Naive thymus-derived CD4-positive, alpha-beta T cell (primary cell): ENCODE measurements at regions not wholly inside any gene's neighbourhood (a gene's known extent, or its start where the extent isn't known, plus 50 kb on each side); places are given as distances from the start of the nearest gene placed in this dataset.

Experiments
- ATAC-seq: fragments of 150-1000 bp; cut with Tn5 transposase; 2 replicates; pipeline ENCODE4 v1.10.0; 2021; ENCODE audit warnings: mild to moderate bottlenecking, moderate library complexity
- CTCF ChIA-PET: fragments of 350-600 bp; sonication (Branson Sonifier 250); formaldehyde crosslinking; loops from one replicate; lab custom pipeline; 2021; ENCODE audit warnings: antibody characterized with exemption; lab: Charles Lee
- POLR2A ChIA-PET: fragments of 350-600 bp; sonication (Branson Sonifier 250); formaldehyde crosslinking; loops from one replicate; lab custom pipeline; 2021; ENCODE audit warnings: antibody characterized with exemption, inconsistent platforms; lab: Charles Lee
- DNase-seq, 9 donors: peaks; one replicate each; pipeline versions ENCODE4 v3.0.0 to v3.0.0-alpha.2; 2020 to 2022; ENCODE audit warnings: mixed read lengths in 1 of 9
- H3K27ac ChIP-seq: one replicate; pipeline ENCODE4 v1.7.0; 2013; ENCODE audit warnings: mild to moderate bottlenecking, low read depth, low read length, moderate library complexity
- H3K27me3 ChIP-seq, 2 donors: one replicate each; pipeline ENCODE4 v1.7.0; 2013; ENCODE audit warnings: low read length in 2 of 2, mild to moderate bottlenecking in 2 of 2, moderate library complexity in 2 of 2; ENCODE audit not compliant: control insufficient read depth in 2 of 2, insufficient read depth in 2 of 2
- H3K36me3 ChIP-seq, 3 experiments: 1 replicate in 2 of 3; 2 replicates in 1 of 3; pipeline ENCODE4 v1.7.0; 2013; ENCODE audit warnings: low read length in 3 of 3, mild to moderate bottlenecking in 3 of 3, moderate library complexity in 1 of 3; ENCODE audit not compliant: insufficient read depth in 3 of 3, control insufficient read depth in 2 of 3
- H3K4me1 ChIP-seq, 2 donors: one replicate each; pipeline ENCODE4 v1.7.0; 2013; ENCODE audit warnings: low read length in 2 of 2, mild to moderate bottlenecking in 2 of 2, moderate library complexity in 1 of 2; ENCODE audit not compliant: control insufficient read depth in 2 of 2, insufficient read depth in 2 of 2
- H3K4me3 ChIP-seq: 2 replicates; pipeline ENCODE4 v1.7.0; 2013; ENCODE audit warnings: mild to moderate bottlenecking, low read length
- H3K9me3 ChIP-seq, 3 experiments: 1 replicate in 2 of 3; 2 replicates in 1 of 3; pipeline ENCODE4 v1.7.0; 2013; ENCODE audit warnings: low read length in 3 of 3; ENCODE audit not compliant: control insufficient read depth in 2 of 3
- H3K27ac Mint-ChIP-seq, 9 donors: one replicate each; pipeline ENCODE4 v1.8.0; 2020 to 2022; ENCODE audit warnings: mixed read lengths in 9 of 9, mild to moderate bottlenecking in 8 of 9, moderate library complexity in 5 of 9, inconsistent platforms in 2 of 9
- H3K27me3 Mint-ChIP-seq, 5 donors: one replicate each; pipeline ENCODE4 v1.8.0; 2021 to 2022; ENCODE audit warnings: mixed read lengths in 5 of 5, mild to moderate bottlenecking in 1 of 5
- H3K36me3 Mint-ChIP-seq, 5 donors: one replicate each; pipeline ENCODE4 v1.8.0; 2020 to 2022; ENCODE audit warnings: mixed read lengths in 5 of 5, mild to moderate bottlenecking in 3 of 5, inconsistent platforms in 1 of 5
- H3K4me1 Mint-ChIP-seq, 7 donors: one replicate each; pipeline ENCODE4 v1.8.0; 2020 to 2022; ENCODE audit warnings: mixed read lengths in 7 of 7, mild to moderate bottlenecking in 3 of 7, inconsistent platforms in 1 of 7
- H3K4me3 Mint-ChIP-seq, 10 donors: one replicate each; pipeline ENCODE4 v1.8.0; 2020 to 2022; ENCODE audit warnings: mild to moderate bottlenecking in 10 of 10, mixed read lengths in 10 of 10, moderate library complexity in 6 of 10, inconsistent platforms in 2 of 10
- H3K9me3 Mint-ChIP-seq, 11 donors: one replicate each; pipeline ENCODE4 v1.8.0; 2020 to 2022; ENCODE audit warnings: mixed read lengths in 11 of 11, mild to moderate bottlenecking in 4 of 11, inconsistent platforms in 1 of 11, moderate library complexity in 1 of 11
- intact Hi-C, 2 donors: fragments of 100-400 bp; cut with micrococcal nuclease; formaldehyde crosslinking; loops; one replicate each; pipeline ENCODE4 v1.15.1; 2023

- intact Hi-C loops, result no loop called here
- ChIA-PET POLR2A (no interaction called here), CTCF (no interaction called here)
Observed at GRCh38 chr5:15447209-15447608, 52.8 kb upstream of the FBXL7 start.

GRCh38 chr5:15446552-15446951 is 53.4 kb upstream of the FBXL7 start:
- no peak overlapping the region for H3K27ac ChIP-seq
- H3K4me1 ChIP-seq, result no peaks in the 10 kb centered on the region
- DNase-seq (no peak), ATAC-seq (no peak)
- Mint-ChIP-seq H3K4me1 (no peaks in the 10 kb centered on the region), H3K36me3 (no peaks in the 10 kb centered on the region), H3K4me3 (no peak overlapping the region), H3K9me3 (peaks cover 0 to 15% (median 8%) of the 10 kb centered on the region in 11 donors), H3K27me3 (no peaks in the 10 kb centered on the region), H3K27ac (no peak overlapping the region)
- intact Hi-C loops, result no loop called here
- no peaks in the 10 kb centered on the region for H3K27me3 ChIP-seq
- ChIA-PET POLR2A (no interaction called here), CTCF (no interaction called here)
- no peaks in the 10 kb centered on the region for H3K36me3 ChIP-seq
- H3K9me3 ChIP-seq, result no peaks in the 10 kb centered on the region
- no peak overlapping the region for H3K4me3 ChIP-seq

More at GRCh38 chr5:15447209-15447608, 52.8 kb upstream of the FBXL7 start:
- Histone ChIP-seq H3K4me3 (no peak overlapping the region), H3K36me3 (no peaks in the 10 kb centered on the region), H3K4me1 (no peaks in the 10 kb centered on the region), H3K9me3 (no peaks in the 10 kb centered on the region), H3K27ac (no peak overlapping the region), H3K27me3 (no peaks in the 10 kb centered on the region)
- no peaks in the 10 kb centered on the region for H3K36me3 Mint-ChIP-seq
- H3K4me1 Mint-ChIP-seq, result no peaks in the 10 kb centered on the region
- H3K9me3 Mint-ChIP-seq, result peaks cover 0 to 16% (median 8%) of the 10 kb centered on the region in 11 donors
- ATAC-seq, result no peak
- DNase-seq, result no peak
- H3K4me3 Mint-ChIP-seq, result no peak overlapping the region
- H3K27ac Mint-ChIP-seq, result no peak overlapping the region
- no peaks in the 10 kb centered on the region for H3K27me3 Mint-ChIP-seq

- Histone ChIP-seq H3K4me3 (no peak overlapping the region), H3K36me3 (no peaks in the 10 kb centered on the region), H3K4me1 (no peaks in the 10 kb centered on the region), H3K27me3 (no peaks in the 10 kb centered on the region), H3K9me3 (no peaks in the 10 kb centered on the region), H3K27ac (no peak overlapping the region)
- Mint-ChIP-seq H3K4me1 (no peaks in the 10 kb centered on the region), H3K27me3 (no peaks in the 10 kb centered on the region), H3K4me3 (no peak overlapping the region), H3K27ac (no peak overlapping the region), H3K9me3 (peaks cover 0 to 25% (median 8%) of the 10 kb centered on the region in 11 donors), H3K36me3 (no peaks in the 10 kb centered on the region)
- ChIA-PET POLR2A (no interaction called here), CTCF (no interaction called here)
- intact Hi-C loops, result no loop called here
- DNase-seq (no peak), ATAC-seq (no peak)
Observed at GRCh38 chr5:15442193-15442570, 57.8 kb upstream of the FBXL7 start.

- no peaks in the 10 kb centered on the region for H3K27me3 Mint-ChIP-seq
- H3K27ac ChIP-seq, result no peak overlapping the region
- no peaks in the 10 kb centered on the region for H3K36me3 ChIP-seq
- H3K9me3 ChIP-seq, result no peaks in the 10 kb centered on the region
- H3K36me3 Mint-ChIP-seq, result no peaks in the 10 kb centered on the region
- no peaks in the 10 kb centered on the region for H3K4me1 ChIP-seq
- intact Hi-C loops, result no loop called here
- POLR2A ChIA-PET, result no interaction called here
- CTCF ChIA-PET, result no interaction called here
- no peak for ATAC-seq
- no peak overlapping the region for H3K4me3 Mint-ChIP-seq
- no peak overlapping the region for H3K27ac Mint-ChIP-seq
- no peak overlapping the region for H3K4me3 ChIP-seq
- H3K4me1 Mint-ChIP-seq, result no peaks in the 10 kb centered on the region
- peaks cover 0 to 25% (median 8%) of the 10 kb centered on the region in 11 donors for H3K9me3 Mint-ChIP-seq
- no peak for DNase-seq
- H3K27me3 ChIP-seq, result no peaks in the 10 kb centered on the region
Observed at GRCh38 chr5:15441433-15442192, 58.4 kb upstream of the FBXL7 start.

GRCh38 chr5:15440434-15440833 is 59.5 kb upstream of the FBXL7 start:
- H3K36me3 ChIP-seq, result no peaks in the 10 kb centered on the region
- no peak overlapping the region for H3K27ac ChIP-seq
- Mint-ChIP-seq H3K4me3 (no peak overlapping the region), H3K9me3 (peaks cover 0 to 25% (median 5%) of the 10 kb centered on the region in 11 donors), H3K4me1 (no peaks in the 10 kb centered on the region), H3K27me3 (no peaks in the 10 kb centered on the region), H3K36me3 (no peaks in the 10 kb centered on the region), H3K27ac (no peak overlapping the region)
- intact Hi-C loops, result no loop called here
- no peak overlapping the region for H3K4me3 ChIP-seq
- ATAC-seq (no peak), DNase-seq (no peak)
- H3K4me1 ChIP-seq, result no peaks in the 10 kb centered on the region
- H3K9me3 ChIP-seq, result no peaks in the 10 kb centered on the region
- ChIA-PET POLR2A (no interaction called here), CTCF (no interaction called here)
- H3K27me3 ChIP-seq, result no peaks in the 10 kb centered on the region

- Histone ChIP-seq H3K4me1 (no peaks in the 10 kb centered on the region), H3K4me3 (no peak overlapping the region), H3K27ac (no peak overlapping the region), H3K9me3 (no peaks in the 10 kb centered on the region), H3K36me3 (no peaks in the 10 kb centered on the region), H3K27me3 (no peaks in the 10 kb centered on the region)
- Mint-ChIP-seq H3K9me3 (peaks cover 0 to 25% (median 2%) of the 10 kb centered on the region in 11 donors), H3K4me1 (no peaks in the 10 kb centered on the region), H3K27ac (no peak overlapping the region), H3K27me3 (no peaks in the 10 kb centered on the region), H3K36me3 (no peaks in the 10 kb centered on the region), H3K4me3 (no peak overlapping the region)
- ChIA-PET POLR2A (no interaction called here), CTCF (no interaction called here)
- intact Hi-C loops, result no loop called here
- ATAC-seq, result no peak
- DNase-seq, result no peak
Observed at GRCh38 chr5:15439801-15440200, 60.2 kb upstream of the FBXL7 start.

- DNase-seq, result no peak
- H3K9me3 ChIP-seq, result no peaks in the 10 kb centered on the region
- H3K4me1 ChIP-seq, result no peaks in the 10 kb centered on the region
- no peaks in the 10 kb centered on the region for H3K27me3 ChIP-seq
- H3K4me3 Mint-ChIP-seq, result no peak overlapping the region
- H3K4me1 Mint-ChIP-seq, result no peaks in the 10 kb centered on the region
- no peaks in the 10 kb centered on the region for H3K36me3 ChIP-seq
- H3K27ac Mint-ChIP-seq, result no peak overlapping the region
- ChIA-PET POLR2A (no interaction called here), CTCF (no interaction called here)
- intact Hi-C loops, result no loop called here
- ATAC-seq, result no peak
- H3K27me3 Mint-ChIP-seq, result no peaks in the 10 kb centered on the region
- no peak overlapping the region for H3K27ac ChIP-seq
- peaks cover 0 to 6% (median 0%) of the 10 kb centered on the region in 5 donors for H3K36me3 Mint-ChIP-seq
- peaks cover 0 to 11% (median 3%) of the 10 kb centered on the region in 11 donors for H3K9me3 Mint-ChIP-seq
- no peak overlapping the region for H3K4me3 ChIP-seq
Observed at GRCh38 chr5:15433709-15434108, 66.3 kb upstream of the FBXL7 start.
